ENCODE measurements at regions not wholly inside any gene's neighbourhood (a gene's known extent, or its start where the extent isn't known, plus 50 kb on each side); places are given as distances from the start of the nearest gene placed in this dataset.

DNA sequence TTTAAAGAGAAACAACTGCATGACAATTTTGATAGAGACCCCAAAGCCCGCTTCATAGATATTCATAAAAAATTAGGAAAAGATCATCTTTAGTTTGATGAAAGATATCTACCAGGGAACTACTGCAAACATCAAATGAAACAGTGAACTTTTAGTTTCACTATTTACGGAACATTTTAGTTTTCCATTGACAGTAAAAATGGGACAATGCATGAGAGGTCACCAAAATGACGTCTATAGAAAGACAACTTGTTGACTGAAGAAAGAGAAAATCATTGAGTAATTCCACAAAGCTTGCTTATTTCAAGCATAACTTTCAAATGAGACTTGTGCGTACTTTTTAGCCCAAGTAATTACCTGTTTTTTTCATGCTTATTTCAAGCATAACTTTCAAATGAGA lies 411.4 kb downstream of the HLX start:
- H3K79me2 ChIP-seq (ENCODE audit: control insufficient read depth, insufficient read depth, low read length): no peaks in the 10 kb centered on the region
- H3K4me2 ChIP-seq (ENCODE audit: control insufficient read depth, extremely low read depth, insufficient read depth, low read depth, low read length): no peak overlapping the region
- no peaks in the 10 kb centered on the region for H3K9me1 ChIP-seq (ENCODE audit: control insufficient read depth, extremely low read depth, insufficient read depth, low read length)
- no peaks in the 10 kb centered on the region for H3K36me3 ChIP-seq (ENCODE audit: control insufficient read depth in 2 of 2, extremely low read depth in 1 of 2, insufficient read depth in 2 of 2, low read length in 2 of 2)
- no peaks in the 10 kb centered on the region for H3K4me1 ChIP-seq (ENCODE audit: control insufficient read depth, extremely low read depth, insufficient read depth, low read length)
- no peak overlapping the region for H3K4me3 ChIP-seq (ENCODE audit: control insufficient read depth in 2 of 3, extremely low read depth in 1 of 3, insufficient read depth in 2 of 3, low read depth in 1 of 3, low read length in 3 of 3)
- no peaks in the 10 kb centered on the region for H3K9me3 ChIP-seq (ENCODE audit: control insufficient read depth, low read depth, low read length)
- no peak overlapping the region for H2AFZ ChIP-seq (ENCODE audit: control insufficient read depth, low read length)
- H3K27ac ChIP-seq (ENCODE audit: control insufficient read depth, insufficient read depth, low read length): no peak overlapping the region
- no peak for FAIRE-seq
- no peaks in the 10 kb centered on the region for H3K27me3 ChIP-seq (ENCODE audit: control insufficient read depth, extremely low read depth, insufficient read depth, low read length)
- dilution Hi-C loops (cut with MboI; ENCODE audit: extremely low pct_ligation_motif_present, low sequenced_read_pairs): no loop called here
- H4K20me1 ChIP-seq (ENCODE audit: control insufficient read depth, extremely low read depth, insufficient read depth, low read length): no peaks in the 10 kb centered on the region
- H3K9ac ChIP-seq (ENCODE audit: control insufficient read depth, extremely low read depth, insufficient read depth, low read length): no peak overlapping the region
- no peak for TF ChIP-seq CTCF (optimal IDR thresholded peaks at IDR 0.05 in 1 of 3, IDR thresholded peaks at IDR 0.05 in 1 of 3, conservative IDR thresholded peaks at IDR 0.05 in 1 of 3; ENCODE audit: extremely low read depth in 1 of 3, insufficient read depth in 2 of 3, low read length in 3 of 3)
- DNase-seq (ENCODE audit: low read depth, low spot score): no peak

DNA sequence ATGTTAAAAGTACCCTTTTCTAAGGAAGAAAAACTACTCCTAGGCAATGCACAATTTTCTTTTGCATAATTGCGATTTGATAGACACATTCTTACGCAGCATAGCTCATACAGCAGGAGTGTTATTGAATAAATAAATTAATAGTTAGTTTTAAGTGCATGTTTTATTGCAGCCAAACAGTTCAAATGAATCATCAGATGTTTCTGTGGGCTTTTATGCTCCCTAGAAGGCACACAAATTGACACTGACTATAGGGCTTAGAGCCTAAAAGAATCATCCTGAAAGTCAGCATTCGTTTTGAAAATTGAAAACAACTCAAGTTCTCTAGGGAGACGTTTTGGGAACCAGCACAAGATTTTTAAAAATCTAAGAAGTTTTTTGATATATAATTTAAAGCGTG lies 411.9 kb downstream of the HLX start:
- no peaks in the 10 kb centered on the region for H4K20me1 ChIP-seq (ENCODE audit: control insufficient read depth, extremely low read depth, insufficient read depth, low read length)
- H3K9ac ChIP-seq (ENCODE audit: control insufficient read depth, extremely low read depth, insufficient read depth, low read length): no peak overlapping the region
- no peaks in the 10 kb centered on the region for H3K4me1 ChIP-seq (ENCODE audit: control insufficient read depth, extremely low read depth, insufficient read depth, low read length)
- no peak overlapping the region for H3K27ac ChIP-seq (ENCODE audit: control insufficient read depth, insufficient read depth, low read length)
- no peaks in the 10 kb centered on the region for H3K79me2 ChIP-seq (ENCODE audit: control insufficient read depth, insufficient read depth, low read length)
- FAIRE-seq (no peak), DNase-seq (ENCODE audit: low read depth, low spot score) (no peak)
- H2AFZ ChIP-seq (ENCODE audit: control insufficient read depth, low read length): no peak overlapping the region
- TF ChIP-seq EZH2 (IDR thresholded peaks at IDR 0.05; ENCODE audit: low read length) (no peak), CTCF (optimal IDR thresholded peaks at IDR 0.05 in 1 of 3, IDR thresholded peaks at IDR 0.05 in 1 of 3, conservative IDR thresholded peaks at IDR 0.05 in 1 of 3; ENCODE audit: extremely low read depth in 1 of 3, insufficient read depth in 2 of 3, low read length in 3 of 3) (no peak)
- H3K36me3 ChIP-seq (ENCODE audit: control insufficient read depth in 2 of 2, extremely low read depth in 1 of 2, insufficient read depth in 2 of 2, low read length in 2 of 2): no peaks in the 10 kb centered on the region
- dilution Hi-C loops (cut with MboI; ENCODE audit: extremely low pct_ligation_motif_present, low sequenced_read_pairs): no loop called here
- no peak overlapping the region for H3K4me2 ChIP-seq (ENCODE audit: control insufficient read depth, extremely low read depth, insufficient read depth, low read depth, low read length)
- no peak overlapping the region for H3K4me3 ChIP-seq (ENCODE audit: control insufficient read depth in 2 of 3, extremely low read depth in 1 of 3, insufficient read depth in 2 of 3, low read depth in 1 of 3, low read length in 3 of 3)
- no peaks in the 10 kb centered on the region for H3K27me3 ChIP-seq (ENCODE audit: control insufficient read depth, extremely low read depth, insufficient read depth, low read length)
- H3K9me3 ChIP-seq (ENCODE audit: control insufficient read depth, low read depth, low read length): no peaks in the 10 kb centered on the region
- H3K9me1 ChIP-seq (ENCODE audit: control insufficient read depth, extremely low read depth, insufficient read depth, low read length): no peaks in the 10 kb centered on the region
